Heart left ventricle (tissue), 13 donors: ENCODE measurements at regions not wholly inside any gene's neighbourhood (a gene's known extent, or its start where the extent isn't known, plus 50 kb on each side); places are given as distances from the start of the nearest gene placed in this dataset.

Source experiments
- POLR2A ChIP-seq, 2 donors: fragments of 450-650 bp; IDR thresholded peaks; one replicate each; pipeline ENCODE4 v1.6.1; 2017; ENCODE audit warnings: antibody characterized with exemption in 2 of 2, mild to moderate bottlenecking in 2 of 2, moderate library complexity in 2 of 2
- TF ChIP-seq, protein P1 (sequence below), 12 donors: fragments of 200-600 bp; sonication (generic) in 4 of 12; IDR thresholded peaks; one replicate each; pipeline versions ENCODE4 v1.5.0 to v1.8.0; 2018 to 2022; ENCODE audit warnings: antibody characterized with exemption in 12 of 12, mild to moderate bottlenecking in 5 of 12
- donor health status: ischemic (EF 13 %, LVEDD 7.1; RV severe dilation, severe dysfunction).
- donor health status: DM: no; HTN: yes; CAD: no.
- donor health status: DM: no; HTN: no; CAD: no.
- donor health status: ischemic (EF 25% LVEDD 6.9; RV normal size, moderate dysfunction).
- donor health status: ischemic (EF 25% LVEDD 5.7; RV mildly dilated, moderate dysfunction).
- donor health status: ischemic (EF 35%, LVEDD 5.7; RV mildly dilated, moderate dysfunction).
- donor health status: nonischemic (EF 11% LVEDD 7.7; RV severe dilation, severe dysfunction).
- donor health status: DM: yes; HTN: yes; CAD: no.
- donor health status: PGD.
- donor health status: ischemic (EF 29% LVEDD 5.4; RV normal size, mild dysfunction).
- donor health status: nonischemic (EF 23%, LVEDD 6.1; RV moderate dilation, normal function).

DNA sequence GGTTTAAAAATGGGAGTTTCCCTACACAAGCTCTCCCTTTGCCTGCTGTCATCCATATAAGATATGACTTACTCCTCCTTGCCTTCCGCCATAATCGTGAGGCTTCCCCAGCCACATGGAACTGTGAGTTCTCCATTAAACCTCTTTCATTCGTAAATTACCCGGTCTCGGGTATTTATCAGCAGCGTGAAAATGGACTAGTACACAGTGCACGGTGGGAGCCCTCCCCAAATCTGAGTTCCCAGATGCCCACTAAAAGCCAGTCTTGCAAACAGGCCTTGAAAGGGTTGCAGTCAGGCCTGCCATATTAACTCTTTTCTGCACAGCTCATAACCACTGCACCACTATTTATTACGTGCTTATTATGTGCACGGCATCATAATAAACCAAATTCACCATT lies 400.9 kb downstream of the PRDM2 start:
- TF ChIP-seq, protein P1, sequence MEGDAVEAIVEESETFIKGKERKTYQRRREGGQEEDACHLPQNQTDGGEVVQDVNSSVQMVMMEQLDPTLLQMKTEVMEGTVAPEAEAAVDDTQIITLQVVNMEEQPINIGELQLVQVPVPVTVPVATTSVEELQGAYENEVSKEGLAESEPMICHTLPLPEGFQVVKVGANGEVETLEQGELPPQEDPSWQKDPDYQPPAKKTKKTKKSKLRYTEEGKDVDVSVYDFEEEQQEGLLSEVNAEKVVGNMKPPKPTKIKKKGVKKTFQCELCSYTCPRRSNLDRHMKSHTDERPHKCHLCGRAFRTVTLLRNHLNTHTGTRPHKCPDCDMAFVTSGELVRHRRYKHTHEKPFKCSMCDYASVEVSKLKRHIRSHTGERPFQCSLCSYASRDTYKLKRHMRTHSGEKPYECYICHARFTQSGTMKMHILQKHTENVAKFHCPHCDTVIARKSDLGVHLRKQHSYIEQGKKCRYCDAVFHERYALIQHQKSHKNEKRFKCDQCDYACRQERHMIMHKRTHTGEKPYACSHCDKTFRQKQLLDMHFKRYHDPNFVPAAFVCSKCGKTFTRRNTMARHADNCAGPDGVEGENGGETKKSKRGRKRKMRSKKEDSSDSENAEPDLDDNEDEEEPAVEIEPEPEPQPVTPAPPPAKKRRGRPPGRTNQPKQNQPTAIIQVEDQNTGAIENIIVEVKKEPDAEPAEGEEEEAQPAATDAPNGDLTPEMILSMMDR (IDR thresholded peaks at IDR 0.05), result no peak
- no peak for TF ChIP-seq POLR2A (IDR thresholded peaks at IDR 0.05)
